GM19239 (cell line): ENCODE measurements at regions not wholly inside any gene's neighbourhood (a gene's known extent, or its start where the extent isn't known, plus 50 kb on each side); places are given as distances from the start of the nearest gene placed in this dataset.
"Not testable (repeated sequence)": the region's sequence is repeated elsewhere in the genome, so short reads cannot be mapped to it uniquely, and the experiment has no call there.

Experiments used
- DNase-seq: peaks from one replicate; pipeline ENCODE4 v3.0.0; 2011; ENCODE audit warnings: low spot score; ENCODE audit not compliant: insufficient read length
- FAIRE-seq: peaks from 2 replicates; lab custom pipeline; 2011; peaks lifted over from hg19 to GRCh38; lab: Jason Lieb, UNC

DNA sequence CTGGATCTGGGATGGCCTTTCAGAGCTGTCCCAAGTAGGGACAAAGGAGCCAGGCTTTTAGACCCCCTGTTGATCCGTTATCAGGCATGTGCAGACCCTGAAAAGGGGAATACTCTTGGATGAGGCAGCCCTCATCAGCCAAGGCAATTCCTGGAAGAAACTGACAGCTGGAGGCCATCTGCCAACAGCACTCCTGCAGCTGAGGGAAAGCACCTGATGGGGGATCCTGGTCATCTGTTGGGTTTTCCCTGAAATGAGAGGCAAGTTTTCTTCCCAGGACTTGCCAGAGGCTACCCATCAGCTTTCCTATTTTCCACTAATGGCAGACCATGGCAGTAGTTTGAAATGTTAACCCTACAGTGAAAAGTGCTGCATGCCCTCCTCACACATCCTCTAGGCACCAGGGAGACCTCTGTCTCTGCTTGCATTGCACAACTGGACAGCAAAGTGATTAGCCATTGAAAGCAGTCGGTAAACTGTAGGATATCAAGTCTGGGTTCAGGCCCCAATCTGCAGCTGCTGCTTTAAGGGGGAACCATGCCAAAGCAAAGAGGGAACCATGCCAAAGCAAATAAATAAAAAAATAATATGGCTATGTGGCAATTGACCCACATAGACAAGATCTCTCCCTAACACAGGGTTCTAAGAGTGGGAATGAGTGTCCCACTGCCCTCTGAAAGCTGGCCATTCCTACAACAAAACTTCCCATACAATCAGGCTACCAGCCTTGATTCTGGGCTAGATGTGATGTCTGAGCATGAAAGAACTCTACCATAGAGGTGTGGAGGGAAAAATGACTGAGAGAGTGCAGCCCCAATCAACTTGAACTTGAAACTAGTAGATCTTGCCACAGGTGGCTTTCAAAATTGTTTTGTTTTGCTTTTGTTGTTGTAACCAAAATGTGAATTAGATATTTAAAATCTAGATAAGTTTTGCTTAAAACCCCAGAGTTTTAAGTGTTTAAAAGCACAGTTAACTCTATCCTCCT is 232.0 kb upstream of the STT3B start:
- DNase-seq (no peak), FAIRE-seq (no peak)

DNA sequence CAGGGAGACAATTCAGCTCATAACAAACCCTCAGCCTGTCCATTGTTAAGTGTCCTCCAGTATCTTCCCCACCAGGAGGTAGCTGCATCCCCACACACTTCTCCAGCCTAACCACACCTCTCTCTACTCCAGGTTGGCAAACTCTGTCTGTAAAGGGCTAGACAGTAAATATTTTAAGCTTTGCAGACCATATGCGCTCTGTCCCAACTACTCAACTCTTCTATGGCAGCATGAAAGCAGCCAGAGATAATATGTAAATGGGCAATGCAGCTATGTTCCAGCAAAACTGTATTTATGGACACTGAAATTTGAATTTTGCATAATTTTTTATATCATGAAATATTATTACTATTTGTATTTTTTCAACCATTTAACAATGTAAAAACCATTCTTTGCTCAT is 230.4 kb upstream of the STT3B start:
- DNase-seq, result no peak
- no peak for FAIRE-seq

DNA sequence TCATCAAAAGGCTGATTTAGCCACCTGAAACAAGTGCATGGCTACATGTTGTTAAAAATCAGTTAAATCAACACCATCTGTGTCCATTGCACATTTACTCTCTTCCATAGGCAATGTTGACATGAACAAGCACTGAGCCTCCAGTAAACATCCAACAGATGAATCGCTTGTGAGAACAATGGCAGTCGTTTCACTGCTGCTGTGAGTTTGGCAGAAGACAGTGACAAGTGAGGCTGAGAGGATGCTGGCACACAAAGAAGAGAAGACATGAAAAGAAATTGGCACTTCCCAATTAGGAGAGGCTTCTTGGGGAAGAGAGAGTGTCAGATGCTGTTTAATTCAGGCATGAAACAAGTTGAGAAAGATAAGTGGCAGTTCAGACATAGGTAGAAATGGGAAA is 227.4 kb upstream of the STT3B start:
- FAIRE-seq (no peak), DNase-seq (no peak)

DNA sequence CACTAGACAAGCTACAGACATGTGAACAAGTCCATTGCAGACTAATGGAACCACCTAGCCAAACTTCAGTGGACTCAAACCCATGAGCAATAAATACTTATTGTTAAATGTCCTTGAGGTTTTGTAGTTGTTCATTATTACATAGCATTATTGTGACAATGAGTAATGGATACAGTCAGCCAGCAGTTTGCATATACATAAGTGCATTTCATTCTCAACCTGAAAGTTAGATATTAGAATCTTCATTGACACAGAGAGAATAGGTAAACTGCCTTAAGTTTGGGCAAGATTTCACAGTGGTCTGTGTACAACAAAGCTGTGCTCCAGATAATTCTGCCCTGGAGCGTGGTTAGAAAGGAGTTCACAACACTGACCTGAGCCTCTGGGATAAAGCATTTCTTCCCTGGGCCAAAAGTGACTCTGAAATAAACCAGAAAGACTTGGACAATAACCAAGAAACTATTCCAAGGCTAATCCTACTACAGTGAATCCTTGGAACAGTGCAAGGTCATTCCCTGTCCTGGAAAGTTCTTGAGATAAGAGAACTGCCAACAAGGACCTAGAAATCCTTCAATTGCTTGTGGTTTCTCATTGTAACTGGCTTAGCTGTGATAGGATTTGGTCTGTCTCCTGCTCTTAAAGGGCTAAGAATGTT is 225.5 kb upstream of the STT3B start:
- no peak for DNase-seq
- FAIRE-seq, result no peak

DNA sequence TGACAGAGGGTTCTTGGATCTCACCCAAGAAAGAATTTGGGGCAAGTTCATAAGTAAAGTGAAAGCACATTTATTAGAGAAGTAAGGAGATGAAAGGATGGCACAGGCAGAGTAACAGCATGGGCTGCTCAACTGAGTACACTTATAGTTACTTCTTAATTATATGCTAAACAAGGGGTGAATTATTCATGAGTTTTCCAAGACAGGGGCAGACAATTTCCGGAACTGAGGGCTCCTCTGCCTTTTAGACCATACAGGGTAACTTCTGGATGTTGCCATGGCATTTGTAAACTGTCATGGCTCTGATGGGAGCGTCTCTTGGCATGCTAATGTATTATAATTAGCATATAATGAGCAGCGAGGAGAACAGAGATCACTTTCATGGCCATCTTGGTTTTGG is 221.2 kb upstream of the STT3B start:
- no peak for DNase-seq
- no peak for FAIRE-seq

DNA sequence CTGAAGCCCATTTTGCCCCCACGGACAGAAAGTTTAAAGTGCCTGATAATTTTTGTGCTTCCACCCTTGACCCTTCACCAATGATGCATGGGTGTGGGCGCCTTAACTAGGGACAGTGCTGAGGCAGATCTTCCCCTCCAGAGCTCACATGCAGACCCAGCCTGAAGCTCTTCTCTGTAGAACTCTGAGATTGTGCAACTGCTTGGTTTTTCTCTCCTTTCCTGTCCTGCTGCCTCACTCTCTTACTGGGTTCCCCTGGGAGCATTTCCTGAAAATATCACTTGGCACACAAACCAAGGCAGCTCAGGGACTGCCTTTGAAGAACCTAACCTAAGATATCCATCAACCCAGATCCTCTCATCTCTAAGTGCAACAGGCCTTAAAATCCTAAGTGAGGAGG is 220.3 kb upstream of the STT3B start:
- DNase-seq, result no peak

DNA sequence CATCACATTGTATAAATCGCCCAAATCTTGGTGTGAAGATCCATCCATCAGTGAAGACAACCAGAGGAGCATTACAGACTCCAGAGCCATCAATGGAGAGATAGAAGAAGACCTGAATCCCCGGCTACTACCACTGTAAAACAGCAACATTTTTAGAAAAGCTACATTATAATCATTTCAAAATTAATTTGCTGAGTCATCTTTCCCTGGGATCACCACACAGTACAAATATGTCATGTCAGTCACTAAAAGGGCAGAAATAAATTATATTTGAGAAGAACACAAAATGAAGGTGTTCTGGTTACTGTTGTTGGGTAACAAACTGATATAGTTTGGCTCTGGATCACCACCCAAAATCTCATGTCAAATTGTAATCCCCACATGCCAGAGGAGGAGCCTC is 218.5 kb upstream of the STT3B start:
- FAIRE-seq, result no peak
- no peak for DNase-seq

More for the DNA sequence above, 220.3 kb upstream of the STT3B start:
- no peak for FAIRE-seq

DNA sequence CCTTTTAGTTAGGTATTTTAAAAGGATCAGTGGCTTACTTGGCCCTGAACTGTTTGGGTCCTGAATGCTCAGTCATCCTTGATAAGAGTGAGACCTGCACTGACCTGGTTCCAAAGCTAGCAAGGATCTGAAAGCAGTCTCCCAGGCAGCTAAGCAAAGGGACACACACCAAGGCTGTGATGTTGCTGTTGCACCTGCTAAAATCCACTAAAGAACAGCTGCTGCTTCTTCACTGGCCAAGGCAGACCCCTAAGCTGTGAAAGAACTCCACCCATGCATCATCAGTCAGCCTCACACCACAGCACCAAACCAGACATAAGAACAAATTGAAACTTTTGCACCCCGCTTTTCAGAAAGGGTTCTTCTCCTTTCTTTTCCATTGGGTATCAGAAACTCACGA is 213.4 kb upstream of the STT3B start:
- no peak for FAIRE-seq
- DNase-seq, result no peak

DNA sequence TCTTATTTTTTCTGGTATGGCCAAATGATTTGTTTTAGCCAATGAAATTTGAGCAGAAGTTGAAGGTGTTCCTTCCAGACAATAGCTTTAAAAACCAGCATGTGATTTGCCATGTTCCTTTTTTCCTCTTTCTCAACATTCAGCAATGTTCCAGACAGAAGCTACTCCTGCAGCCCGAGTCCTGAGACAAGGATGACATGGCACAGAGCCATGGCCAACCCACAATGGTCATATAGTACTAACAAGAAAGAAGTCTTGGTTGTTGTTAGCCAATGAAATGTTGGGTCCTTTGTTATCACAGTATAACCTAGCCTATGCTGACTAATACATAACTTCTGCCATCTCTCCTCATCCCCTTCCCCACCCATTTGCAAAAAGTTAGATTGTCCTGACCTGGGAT is 211.1 kb upstream of the STT3B start:
- no peak for FAIRE-seq

DNA sequence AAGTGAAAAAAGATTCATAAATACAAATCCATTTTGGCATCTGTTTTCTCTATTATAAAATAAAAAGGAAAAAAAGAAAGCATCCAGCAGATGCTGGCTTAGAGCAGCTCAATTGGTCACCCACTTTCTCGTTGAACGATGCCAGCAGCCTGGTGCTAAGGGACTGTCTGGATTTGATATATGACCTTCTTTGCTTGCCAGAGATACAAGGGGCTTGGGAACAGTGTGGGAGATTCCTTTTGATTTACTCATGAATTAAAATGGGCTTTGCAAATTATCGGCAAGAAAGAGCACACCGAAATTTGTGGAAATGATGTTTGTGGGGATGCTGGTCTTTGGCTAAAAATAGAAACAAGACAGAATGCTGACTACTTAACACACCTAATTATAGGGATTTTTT is 210.3 kb upstream of the STT3B start:
- FAIRE-seq (no peak), DNase-seq (no peak)

More for the DNA sequence above, 211.1 kb upstream of the STT3B start:
- no peak for DNase-seq

DNA sequence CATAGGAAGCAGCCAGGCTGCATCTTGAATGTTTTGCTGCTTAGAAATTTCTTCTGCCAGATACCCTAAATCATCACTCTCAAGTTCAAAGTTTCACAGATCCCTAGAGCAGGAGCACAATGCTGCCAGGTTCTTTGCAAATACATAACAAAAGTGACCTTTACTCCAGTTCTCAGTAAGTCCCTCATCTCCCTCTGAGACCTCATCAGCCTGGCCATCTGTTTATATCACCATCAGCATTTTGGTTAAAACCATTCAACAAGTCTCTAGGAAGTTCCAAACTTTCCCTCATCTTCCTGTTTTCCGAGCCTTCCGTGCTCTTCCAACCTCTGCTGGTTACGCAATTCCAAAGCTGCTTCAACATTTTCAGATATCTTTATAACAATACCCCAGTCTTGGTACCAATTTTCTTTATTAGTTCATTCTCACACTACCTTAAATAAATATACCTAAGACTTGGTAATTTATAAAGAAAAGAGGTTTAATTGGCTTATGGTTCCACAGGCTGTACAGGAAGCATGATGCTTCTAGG is 204.8 kb upstream of the STT3B start:
- not testable (repeated sequence) for DNase-seq, FAIRE-seq

DNA sequence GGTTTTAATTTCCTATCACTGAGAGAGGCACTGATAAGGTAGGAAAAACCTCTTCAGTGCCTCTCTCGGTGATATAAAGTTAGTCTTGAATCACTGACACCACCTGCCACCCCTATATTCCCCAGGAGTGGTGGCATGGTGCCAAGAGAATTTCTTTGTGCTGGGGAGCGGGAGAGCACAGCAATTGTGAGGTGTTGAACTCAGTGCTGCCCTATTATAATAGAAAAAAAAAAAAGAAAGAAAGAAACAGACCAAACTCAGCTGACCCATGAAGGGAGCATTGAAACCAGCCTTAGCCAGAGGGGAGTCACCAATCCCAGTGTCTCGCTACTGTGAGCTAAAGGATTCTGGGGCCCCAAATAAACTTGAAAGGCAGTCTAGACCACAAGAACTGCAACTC is 201.4 kb upstream of the STT3B start:
- FAIRE-seq, result no peak

DNA sequence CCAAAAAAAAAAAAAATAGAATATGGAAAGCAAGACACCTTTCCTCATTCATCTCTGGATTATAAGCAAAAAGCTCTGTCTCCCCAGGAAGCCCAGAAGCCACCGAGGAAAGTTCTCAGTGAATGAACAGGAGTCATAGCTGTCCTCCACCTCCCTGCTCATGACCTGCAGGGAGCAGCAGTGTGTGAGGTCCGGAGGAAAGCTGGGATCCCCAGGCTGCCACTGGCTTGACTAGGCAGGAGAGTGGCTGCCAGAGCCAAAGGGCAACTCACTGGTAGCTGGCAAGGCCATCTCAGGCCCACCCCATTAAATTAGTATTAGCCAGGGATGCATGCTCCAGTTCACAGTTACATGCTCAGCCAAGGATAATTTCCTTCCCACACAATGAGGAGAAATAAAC is 191.6 kb upstream of the STT3B start:
- DNase-seq (no peak), FAIRE-seq (no peak)

More for the DNA sequence above, 201.4 kb upstream of the STT3B start:
- no peak for DNase-seq

DNA sequence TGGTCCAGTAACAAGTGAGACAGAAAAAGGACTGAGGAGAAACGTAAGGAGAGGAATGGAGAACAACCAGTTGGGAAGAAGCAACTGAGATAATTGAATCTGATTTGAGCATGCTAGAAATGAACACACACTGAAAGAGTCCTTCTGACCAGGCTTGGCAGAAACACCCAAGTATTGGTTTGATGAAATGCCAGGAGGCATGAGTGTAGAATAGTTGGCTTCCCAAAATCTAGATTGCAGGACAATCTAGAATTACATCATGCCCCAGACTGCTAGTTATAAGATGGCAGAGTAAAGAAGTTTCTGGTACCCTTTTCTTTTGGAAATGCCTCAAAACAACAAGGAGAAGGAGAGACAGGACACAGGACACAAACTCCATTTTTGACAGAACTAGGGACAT is 189.7 kb upstream of the STT3B start:
- FAIRE-seq (no peak), DNase-seq (no peak)

DNA sequence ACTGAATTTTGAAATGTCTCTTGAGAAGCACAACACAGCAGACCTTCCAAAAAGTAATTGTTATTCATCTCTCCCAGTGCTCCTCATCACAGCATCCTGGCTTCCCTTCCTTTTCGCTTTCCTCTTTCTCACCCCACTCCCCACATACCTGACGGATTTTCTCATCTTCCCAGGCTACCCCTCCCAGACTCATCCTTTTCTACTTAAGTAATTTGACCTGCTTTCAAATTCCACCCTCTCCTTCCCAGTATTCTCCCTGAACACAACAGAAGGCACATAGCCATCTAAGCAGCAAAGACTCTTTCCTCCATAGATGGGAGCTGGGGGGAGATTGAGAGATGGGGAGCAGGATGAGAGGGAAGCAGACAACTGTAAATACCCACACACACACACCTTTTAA is 187.1 kb upstream of the STT3B start:
- DNase-seq (no peak), FAIRE-seq (no peak)

DNA sequence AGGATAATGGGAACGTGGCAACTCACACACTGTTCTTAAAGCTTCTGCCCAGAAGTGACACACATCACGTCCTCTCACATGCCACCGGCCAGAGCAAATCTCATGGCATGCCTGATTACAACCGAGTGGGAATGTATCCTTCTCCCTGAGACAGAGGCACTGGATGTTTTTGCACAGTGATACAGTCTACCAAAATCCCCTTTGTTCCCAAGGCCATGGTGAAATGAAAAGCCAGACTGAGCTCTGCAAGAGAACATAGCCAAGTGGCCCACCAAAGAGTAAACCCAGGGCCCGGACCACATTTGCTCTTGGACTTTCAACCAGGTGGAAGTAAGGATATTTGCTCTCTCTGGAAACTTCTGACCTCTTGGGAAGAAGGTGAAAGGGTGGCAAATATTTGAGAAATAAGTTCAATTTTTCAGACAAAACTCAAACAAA is 186.2 kb upstream of the STT3B start:
- no peak for FAIRE-seq
- no peak for DNase-seq

DNA sequence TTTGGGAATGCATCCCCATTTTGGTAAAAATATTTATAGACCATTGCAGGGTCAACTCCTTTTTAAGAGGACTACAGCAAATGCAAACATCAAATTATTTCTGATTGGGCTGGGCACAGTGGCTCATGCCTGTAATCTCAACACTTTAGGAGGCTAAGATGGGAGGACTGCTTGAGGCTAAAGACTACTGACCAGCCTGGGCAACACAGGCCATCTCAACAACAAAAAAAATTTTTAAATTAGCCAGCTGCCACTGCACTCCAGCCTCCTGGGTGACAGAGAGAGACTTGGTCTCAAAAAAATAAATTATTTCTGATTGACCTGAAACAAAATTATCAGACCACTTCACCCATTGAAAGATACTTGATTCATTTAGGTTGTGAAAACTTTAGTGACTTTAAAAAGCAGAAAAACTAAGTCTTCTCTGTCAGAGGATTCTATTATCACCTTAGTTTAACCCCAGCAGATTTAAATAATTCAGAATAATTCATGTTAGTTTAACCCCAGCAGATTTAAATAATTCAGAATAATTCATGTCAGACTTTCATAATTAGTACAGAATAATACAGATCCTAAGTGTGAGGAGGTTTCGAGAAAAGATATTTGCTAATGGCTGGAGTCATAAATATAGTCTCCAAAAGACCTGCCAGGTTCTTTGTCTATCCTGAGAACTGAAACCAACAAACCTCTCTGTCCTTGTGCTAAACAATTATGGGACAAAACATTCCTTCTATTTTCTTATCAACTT is 183.6 kb upstream of the STT3B start:
- FAIRE-seq (no peak), DNase-seq (no peak)

DNA sequence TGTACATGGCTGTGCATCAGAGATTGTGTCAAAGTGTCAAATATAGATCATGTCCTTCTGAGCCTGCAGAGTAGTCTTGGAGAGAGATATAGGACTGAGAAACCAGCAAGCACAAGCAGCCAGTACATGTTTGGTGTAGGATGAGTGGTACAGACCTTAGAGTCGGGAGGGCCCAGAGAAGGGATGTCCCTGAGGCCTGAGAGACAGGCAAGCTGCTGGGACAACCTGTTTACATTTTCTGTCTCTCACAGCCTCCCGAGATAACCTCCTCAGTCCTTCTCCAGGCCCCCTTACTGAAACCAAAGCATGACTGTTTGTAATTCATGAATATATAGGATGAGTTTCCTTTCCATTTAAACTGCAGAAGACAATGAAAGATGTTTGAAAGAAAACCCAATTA is 182.4 kb upstream of the STT3B start:
- FAIRE-seq, result no peak
- DNase-seq, result no peak

DNA sequence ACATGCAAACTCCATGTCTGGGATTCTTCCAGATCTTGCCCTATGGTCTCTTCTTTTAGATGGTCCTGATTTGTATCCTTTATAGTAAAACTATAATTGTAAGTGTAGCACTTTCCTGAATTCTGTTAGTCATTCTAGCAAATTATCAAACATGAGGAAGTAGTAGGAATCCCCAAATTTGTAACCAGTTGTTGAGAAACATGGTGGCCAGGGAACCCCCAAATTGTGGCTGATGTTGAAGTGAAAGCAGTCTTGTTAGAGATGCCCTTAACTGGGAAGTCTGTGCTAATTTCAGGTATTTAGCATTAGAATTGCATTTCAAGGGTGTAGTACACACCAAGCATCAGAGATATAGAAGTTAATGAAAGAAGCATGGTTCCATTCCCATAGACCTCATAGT is 180.4 kb upstream of the STT3B start:
- DNase-seq (no peak), FAIRE-seq (no peak)

DNA sequence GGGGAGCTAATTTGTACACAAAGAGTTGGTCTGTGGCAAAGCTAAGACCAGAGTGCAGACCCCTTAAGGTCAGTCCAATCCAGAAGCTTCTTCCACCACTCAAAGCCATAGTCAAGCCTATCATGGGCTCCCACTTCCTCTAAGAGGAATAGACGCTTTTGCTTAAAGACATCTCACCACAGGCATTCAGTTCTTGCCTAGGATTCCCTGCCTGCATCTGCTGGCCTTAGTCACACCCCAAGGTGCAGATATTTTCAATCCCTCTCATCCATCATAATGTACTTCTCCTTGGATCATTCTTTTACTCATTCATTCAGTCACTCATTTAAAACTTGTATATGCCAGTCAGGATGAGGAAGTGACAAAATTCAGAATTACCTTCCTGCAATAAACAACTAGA is 179.6 kb upstream of the STT3B start:
- FAIRE-seq (no peak), DNase-seq (no peak)

DNA sequence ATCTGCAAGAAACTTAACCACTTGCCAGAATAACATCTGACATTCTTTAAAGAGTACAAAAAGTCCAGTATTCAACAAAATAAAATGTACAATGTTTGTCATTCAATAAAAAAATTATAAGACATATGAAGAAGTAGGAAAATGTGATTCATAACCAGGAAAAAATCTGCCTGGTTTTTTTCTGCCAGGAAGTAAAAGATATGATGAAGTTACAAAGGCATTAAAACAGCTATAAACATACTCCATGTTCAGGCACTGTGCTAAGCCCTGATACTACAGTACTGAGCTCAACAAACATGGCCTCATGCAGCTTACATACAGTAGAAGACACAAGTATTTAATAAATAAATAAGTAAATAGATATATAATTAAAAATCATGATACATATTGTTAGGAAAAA is 178.4 kb upstream of the STT3B start:
- no peak for FAIRE-seq
- no peak for DNase-seq
